SU-DHL-6 (cell line): ENCODE measurements at regions not wholly inside any gene's neighbourhood (a gene's known extent, or its start where the extent isn't known, plus 50 kb on each side); places are given as distances from the start of the nearest gene placed in this dataset.

ENCODE experiments used
- EZH2phosphoT487 ChIP-seq: fragments of 200-600 bp; sonication (generic), shearing (Covaris generic); conservative IDR thresholded peaks from 2 replicates; pipeline ENCODE4 v1.6.1; 2018; ENCODE audit warnings: mild to moderate bottlenecking, antibody characterized with exemption, low read length, moderate library complexity, mixed read lengths
- TF ChIP-seq, protein P1 (sequence below): fragments of 200-600 bp; sonication (generic); IDR thresholded peaks from one replicate; pipeline ENCODE4 v1.5.1; 2017; ENCODE audit warnings: antibody characterized with exemption, mild to moderate bottlenecking, low read length, moderate library complexity; ENCODE audit not compliant: insufficient read depth, poor library complexity, severe bottlenecking

DNA sequence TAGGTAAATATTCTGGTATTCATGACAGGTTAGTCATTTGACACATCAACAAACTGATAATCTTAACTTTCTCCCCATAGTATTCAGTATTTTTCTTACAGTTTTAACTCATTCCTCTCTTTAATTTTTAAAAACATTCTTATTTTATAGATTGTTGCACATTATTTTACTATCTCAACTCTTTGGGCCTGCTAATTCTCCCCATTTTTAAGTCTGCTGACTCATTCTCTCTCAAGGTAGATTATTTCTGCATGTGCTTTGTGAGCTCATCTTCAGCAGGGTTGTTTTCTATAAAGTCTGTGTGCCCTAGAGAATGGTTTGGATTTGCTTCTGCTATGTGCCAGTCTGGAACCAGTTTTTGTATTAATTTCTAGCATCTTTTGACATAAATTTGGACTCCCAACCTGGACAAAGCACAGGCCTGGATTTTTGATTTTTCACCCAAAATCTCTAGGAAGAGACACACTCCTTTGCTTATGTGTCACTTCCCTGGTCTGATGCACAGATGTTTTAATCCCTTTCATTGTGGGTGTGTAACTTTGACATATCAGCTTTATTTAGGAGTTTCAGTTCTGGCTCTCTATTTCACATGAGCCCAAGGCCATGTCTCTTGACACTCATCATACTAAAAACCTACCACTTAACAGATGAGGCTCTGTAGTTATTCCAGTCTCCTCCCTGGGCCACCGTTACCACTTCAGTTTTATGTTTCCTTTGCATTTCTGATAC, 194.3 kb upstream of the PGRMC2 start:
- TF ChIP-seq, protein P1, sequence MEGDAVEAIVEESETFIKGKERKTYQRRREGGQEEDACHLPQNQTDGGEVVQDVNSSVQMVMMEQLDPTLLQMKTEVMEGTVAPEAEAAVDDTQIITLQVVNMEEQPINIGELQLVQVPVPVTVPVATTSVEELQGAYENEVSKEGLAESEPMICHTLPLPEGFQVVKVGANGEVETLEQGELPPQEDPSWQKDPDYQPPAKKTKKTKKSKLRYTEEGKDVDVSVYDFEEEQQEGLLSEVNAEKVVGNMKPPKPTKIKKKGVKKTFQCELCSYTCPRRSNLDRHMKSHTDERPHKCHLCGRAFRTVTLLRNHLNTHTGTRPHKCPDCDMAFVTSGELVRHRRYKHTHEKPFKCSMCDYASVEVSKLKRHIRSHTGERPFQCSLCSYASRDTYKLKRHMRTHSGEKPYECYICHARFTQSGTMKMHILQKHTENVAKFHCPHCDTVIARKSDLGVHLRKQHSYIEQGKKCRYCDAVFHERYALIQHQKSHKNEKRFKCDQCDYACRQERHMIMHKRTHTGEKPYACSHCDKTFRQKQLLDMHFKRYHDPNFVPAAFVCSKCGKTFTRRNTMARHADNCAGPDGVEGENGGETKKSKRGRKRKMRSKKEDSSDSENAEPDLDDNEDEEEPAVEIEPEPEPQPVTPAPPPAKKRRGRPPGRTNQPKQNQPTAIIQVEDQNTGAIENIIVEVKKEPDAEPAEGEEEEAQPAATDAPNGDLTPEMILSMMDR, result no peak
- no peak for TF ChIP-seq EZH2phosphoT487
